NB4 (cell line): ENCODE measurements at regions not wholly inside any gene's neighbourhood (a gene's known extent, or its start where the extent isn't known, plus 50 kb on each side); places are given as distances from the start of the nearest gene placed in this dataset.

Source experiments
- DNase-seq: peaks from one replicate; pipeline ENCODE4 v3.0.0; 2010; ENCODE audit warnings: low read depth
- H3K4me3 ChIP-seq: one replicate; pipeline ENCODE4 v1.5.1; 2011; ENCODE audit warnings: mild to moderate bottlenecking, low read depth, low read length, moderate library complexity
- MYC ChIP-seq: IDR thresholded peaks from 2 replicates; pipeline ENCODE4 v1.6.1; 2011; ENCODE audit warnings: low read depth, low read length
- POLR2A ChIP-seq: IDR thresholded peaks from 2 replicates; pipeline ENCODE4 v1.6.1; 2011; ENCODE audit warnings: mild to moderate bottlenecking; ENCODE audit not compliant: insufficient read length; ENCODE audit errors: extremely low read depth
- TF ChIP-seq, protein P1 (sequence below): IDR thresholded peaks from one replicate; pipeline ENCODE4 v1.5.1; 2012; ENCODE audit warnings: low read depth, low read length
- TF ChIP-seq, protein P2 (sequence below): IDR thresholded peaks from 2 replicates; pipeline ENCODE4 v1.6.1; 2011; ENCODE audit warnings: low read depth, low read length

DNA sequence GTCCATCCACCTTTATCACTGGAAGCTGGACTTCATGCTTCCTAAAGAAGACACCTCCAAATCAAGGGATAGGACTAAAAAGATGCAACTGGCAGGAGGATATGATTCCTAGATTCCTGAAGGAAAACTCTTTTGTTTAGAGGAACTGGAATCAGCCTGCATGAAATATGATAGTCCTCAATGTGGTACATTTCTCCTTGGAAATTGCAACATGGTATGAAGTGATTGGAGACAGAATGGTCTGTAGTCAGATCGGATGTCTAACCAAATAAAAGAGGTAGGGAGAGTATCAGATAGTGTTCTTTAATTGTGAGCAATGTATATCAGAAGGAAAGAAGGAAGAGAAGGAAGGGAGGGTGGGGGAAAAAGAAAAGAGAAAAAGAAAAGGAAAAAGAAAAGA is 116.1 kb upstream of the FSTL4 start:
- no peak for DNase-seq
- H3K4me3 ChIP-seq: no peak overlapping the region
- TF ChIP-seq, protein P1, sequence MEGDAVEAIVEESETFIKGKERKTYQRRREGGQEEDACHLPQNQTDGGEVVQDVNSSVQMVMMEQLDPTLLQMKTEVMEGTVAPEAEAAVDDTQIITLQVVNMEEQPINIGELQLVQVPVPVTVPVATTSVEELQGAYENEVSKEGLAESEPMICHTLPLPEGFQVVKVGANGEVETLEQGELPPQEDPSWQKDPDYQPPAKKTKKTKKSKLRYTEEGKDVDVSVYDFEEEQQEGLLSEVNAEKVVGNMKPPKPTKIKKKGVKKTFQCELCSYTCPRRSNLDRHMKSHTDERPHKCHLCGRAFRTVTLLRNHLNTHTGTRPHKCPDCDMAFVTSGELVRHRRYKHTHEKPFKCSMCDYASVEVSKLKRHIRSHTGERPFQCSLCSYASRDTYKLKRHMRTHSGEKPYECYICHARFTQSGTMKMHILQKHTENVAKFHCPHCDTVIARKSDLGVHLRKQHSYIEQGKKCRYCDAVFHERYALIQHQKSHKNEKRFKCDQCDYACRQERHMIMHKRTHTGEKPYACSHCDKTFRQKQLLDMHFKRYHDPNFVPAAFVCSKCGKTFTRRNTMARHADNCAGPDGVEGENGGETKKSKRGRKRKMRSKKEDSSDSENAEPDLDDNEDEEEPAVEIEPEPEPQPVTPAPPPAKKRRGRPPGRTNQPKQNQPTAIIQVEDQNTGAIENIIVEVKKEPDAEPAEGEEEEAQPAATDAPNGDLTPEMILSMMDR: no peak
- TF ChIP-seq, protein P2, sequence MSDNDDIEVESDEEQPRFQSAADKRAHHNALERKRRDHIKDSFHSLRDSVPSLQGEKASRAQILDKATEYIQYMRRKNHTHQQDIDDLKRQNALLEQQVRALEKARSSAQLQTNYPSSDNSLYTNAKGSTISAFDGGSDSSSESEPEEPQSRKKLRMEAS: no peak
- TF ChIP-seq MYC: no peak
- no peak for TF ChIP-seq POLR2A

DNA sequence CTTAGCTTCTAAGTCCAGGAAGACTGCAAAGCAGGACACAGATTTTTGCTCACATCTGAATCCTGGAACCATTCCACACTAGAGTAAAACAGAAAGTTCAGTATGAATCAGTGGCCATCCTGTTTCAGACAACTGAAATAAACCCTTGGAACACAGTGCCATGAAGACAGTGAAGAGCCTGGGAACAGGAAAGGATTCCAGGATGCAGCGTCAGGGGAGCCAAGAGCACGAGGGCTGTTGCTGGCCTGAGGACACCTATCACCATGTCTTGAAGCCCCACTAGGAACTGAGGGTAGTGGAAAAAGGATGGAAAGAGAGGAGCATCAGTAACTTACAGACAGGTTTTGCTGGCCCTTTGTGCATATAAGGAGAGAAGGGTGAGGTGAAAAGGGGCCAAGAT is 115.3 kb upstream of the FSTL4 start:
- no peak for TF ChIP-seq MYC
- TF ChIP-seq, protein P2: no peak
- TF ChIP-seq, protein P1: no peak
- TF ChIP-seq POLR2A: no peak
- DNase-seq: no peak
- no peak overlapping the region for H3K4me3 ChIP-seq

DNA sequence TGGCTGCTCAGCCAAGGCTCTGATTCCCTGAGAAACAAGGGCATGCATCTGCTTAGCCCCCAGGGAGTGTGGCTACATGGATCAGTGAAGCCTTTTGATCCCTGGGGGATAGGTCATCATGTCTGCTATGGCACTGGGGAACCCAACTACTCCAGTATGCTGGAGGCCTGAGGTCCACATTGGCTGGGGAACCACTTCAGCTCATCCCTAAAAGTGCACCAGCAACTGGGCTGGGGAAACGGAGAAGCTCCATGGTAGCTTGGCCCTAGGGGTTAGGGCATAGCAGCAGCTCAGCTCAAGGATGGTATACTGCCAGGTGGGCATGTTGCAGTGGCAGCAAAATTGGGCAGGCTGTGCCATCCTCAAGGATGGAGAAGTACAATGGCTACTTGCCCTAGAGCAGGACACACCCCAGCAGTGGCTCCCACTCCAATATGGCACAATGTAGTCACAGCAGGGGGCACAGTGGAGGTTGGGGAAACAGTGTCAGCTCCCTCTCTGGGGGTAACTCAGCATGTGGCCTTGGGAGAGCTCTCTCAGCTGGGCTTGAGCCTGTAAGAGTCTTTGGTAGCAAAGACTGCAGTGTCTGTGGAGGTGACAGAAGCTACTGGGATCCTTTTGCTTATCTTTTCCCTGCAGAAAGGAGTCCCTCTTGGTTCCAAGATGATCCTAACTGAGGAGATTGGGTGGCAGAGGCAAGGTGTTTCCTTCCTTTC is 111.5 kb upstream of the FSTL4 start:
- no peak for DNase-seq
- TF ChIP-seq, protein P2: no peak
- TF ChIP-seq, protein P1: no peak
- no peak overlapping the region for H3K4me3 ChIP-seq

DNA sequence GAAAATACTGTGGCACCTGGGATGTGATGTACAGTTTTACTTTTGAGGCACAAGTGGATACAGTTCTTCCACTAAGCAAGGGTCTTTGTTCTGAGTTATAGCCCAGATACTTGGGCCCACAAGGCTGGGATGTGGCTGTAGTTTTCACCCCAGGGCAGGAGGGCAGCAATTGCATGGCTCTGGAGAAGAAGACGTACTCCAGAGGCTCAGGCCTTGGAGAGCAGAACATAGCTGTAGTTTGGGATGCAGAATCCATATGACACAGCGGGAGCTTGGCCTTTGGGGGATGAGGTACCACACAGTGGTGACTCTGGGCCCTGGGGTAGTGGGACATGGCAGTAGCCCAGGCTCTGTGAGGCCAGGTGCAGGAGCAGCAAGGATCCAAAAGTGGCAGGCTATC is 110.8 kb upstream of the FSTL4 start:
- TF ChIP-seq, protein P1: no peak
- TF ChIP-seq MYC: no peak
- no peak overlapping the region for H3K4me3 ChIP-seq
- no peak for DNase-seq

DNA sequence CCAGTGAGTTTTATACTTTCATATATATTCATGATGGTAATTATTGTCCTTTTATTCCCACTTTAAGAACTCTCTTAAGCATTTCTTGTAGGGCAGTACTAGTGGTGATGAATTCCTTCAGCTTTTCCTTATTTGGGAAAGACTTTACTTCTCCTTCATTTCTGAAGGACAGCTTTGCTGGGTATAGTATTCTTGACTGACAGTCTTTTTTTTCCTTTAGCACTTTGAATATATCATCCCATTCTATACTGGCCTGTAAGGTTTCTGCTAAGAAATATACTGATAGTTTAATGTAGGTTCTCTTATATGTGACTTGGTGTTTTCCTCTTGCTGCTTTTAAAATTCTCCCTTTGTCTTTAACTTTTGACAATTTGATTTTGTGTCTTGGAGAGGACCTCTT is 109.0 kb upstream of the FSTL4 start:
- no peak for TF ChIP-seq MYC
- TF ChIP-seq, protein P2: no peak
- TF ChIP-seq, protein P1: no peak
- no peak for TF ChIP-seq POLR2A
- H3K4me3 ChIP-seq: no peak overlapping the region
- no peak for DNase-seq

DNA sequence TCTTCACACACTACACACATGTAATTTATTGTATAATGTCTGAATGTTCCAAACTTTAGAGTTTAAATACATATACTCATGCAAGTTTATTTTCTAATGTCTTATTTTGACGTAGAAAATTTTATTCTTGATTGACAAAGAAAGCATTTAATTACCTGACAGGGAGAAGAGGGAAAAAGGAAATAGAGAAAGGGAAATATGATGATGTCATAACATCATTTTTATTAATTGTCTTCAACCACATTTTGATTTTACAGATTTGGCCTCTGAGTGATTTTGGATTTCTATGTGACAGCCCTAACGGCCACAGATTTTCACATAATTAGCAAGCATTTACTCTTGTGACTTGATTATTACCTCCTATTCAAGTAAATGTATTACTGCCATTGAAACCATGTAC is 106.1 kb upstream of the FSTL4 start:
- TF ChIP-seq, protein P1: no peak
- DNase-seq: no peak
- no peak overlapping the region for H3K4me3 ChIP-seq
